NCI-H2107 treated with DMSO at 0.1 percent for 48 hours (cell line): ENCODE measurements at regions not wholly inside any gene's neighbourhood (a gene's known extent, or its start where the extent isn't known, plus 50 kb on each side); places are given as distances from the start of the nearest gene placed in this dataset.
"Not testable (repeated sequence)": the region's sequence is repeated elsewhere in the genome, so short reads cannot be mapped to it uniquely, and the experiment has no call there.

Experiments
- DNase-seq: peaks from one replicate; lab custom pipeline; 2025; ENCODE audit not compliant: unreplicated experiment; lab: John Stamatoyannopoulos, UW

- no peak for DNase-seq
Measured at GRCh38 chr4:112085156-112086035, 59.9 kb upstream of the FAM241A start.

GRCh38 chr4:112086036-112086434 is 59.2 kb upstream of the FAM241A start:
- DNase-seq: no peak

GRCh38 chr4:112086661-112087060 is 58.6 kb upstream of the FAM241A start:
- not testable (repeated sequence) for DNase-seq

DNA sequence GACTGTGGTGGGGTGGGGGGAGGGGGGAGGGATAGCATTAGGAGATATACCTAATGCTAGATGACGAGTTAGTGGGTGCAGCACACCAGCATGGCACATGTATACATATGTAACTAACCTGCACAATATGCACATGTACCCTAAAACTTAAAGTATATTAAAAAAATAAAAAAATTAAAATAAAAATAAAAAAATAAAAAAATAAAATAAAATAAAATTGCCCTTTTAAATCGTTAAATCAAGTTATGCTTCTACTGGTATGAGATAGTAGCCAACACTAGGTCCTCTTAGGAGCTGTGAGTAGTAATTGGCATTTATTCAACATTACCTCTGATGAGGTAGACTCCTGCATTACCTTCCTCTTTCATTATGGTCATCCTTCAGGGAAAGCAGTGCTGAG is 52.9 kb upstream of the FAM241A start:
- not testable (repeated sequence) for DNase-seq

DNA sequence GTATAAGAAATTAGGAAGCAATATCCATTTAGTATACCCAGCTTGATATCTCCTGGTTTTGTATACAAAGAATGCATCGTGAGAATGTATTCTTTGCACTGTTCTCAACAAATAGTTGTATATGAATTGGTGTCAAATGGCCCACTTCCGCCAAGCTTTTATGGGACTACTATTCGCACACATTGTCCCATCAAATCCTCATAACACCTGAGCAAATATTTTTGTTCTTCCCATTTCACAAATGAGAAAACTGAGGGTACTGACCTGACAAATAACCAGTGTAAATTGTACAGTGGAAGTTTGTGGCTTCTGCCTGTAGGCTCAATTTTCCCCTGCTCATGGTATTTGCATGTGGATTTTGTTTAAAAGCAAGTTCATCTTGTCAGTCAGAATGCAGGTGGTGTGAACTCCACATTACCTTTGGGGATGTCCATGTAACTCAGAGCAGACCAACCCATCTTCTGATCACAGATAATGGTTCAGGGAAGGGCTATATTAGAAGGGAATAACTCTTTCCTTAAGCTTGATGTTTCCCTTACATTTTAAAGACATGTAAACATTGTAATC is 51.5 kb upstream of the FAM241A start:
- no peak for DNase-seq

GRCh38 chr4:112094330-112094729 is 50.9 kb upstream of the FAM241A start:
- DNase-seq: no peak
